Liver (tissue), 3 donors: ENCODE measurements at regions not wholly inside any gene's neighbourhood (a gene's known extent, or its start where the extent isn't known, plus 50 kb on each side); places are given as distances from the start of the nearest gene placed in this dataset.

Source experiments
- ATF3 ChIP-seq: IDR thresholded peaks from 2 replicates; pipeline ENCODE4 v1.6.1; 2016; ENCODE audit warnings: antibody characterized with exemption
- CTCF ChIP-seq: fragments of 150-350 bp; IDR thresholded peaks from 2 replicates; pipeline ENCODE4 v1.5.1; 2017; ENCODE audit warnings: improper control_type of control experiment, low read depth, low read length; ENCODE audit not compliant: missing input control
- GABPA ChIP-seq, 2 donors: IDR thresholded peaks in 1 of 2; conservative IDR thresholded peaks in 1 of 2; 2 replicates each; pipeline ENCODE4 v1.6.1; 2016; ENCODE audit warnings: antibody characterized with exemption in 2 of 2, mild to moderate bottlenecking in 1 of 2, moderate library complexity in 1 of 2
- JUND ChIP-seq, 2 donors: IDR thresholded peaks; 2 replicates each; pipeline ENCODE4 v1.6.1; 2016; ENCODE audit warnings: antibody characterized with exemption in 2 of 2
- MAX ChIP-seq: IDR thresholded peaks from 2 replicates; pipeline ENCODE4 v1.6.1; 2016; ENCODE audit warnings: antibody characterized with exemption
- NR2F2 ChIP-seq: IDR thresholded peaks from 2 replicates; pipeline ENCODE4 v1.6.1; 2016; ENCODE audit warnings: antibody characterized with exemption
- RAD21 ChIP-seq, 2 donors: IDR thresholded peaks; 2 replicates each; pipeline ENCODE4 v1.6.1; 2016; ENCODE audit warnings: antibody characterized with exemption in 2 of 2, mild to moderate bottlenecking in 2 of 2
- REST ChIP-seq: IDR thresholded peaks from 2 replicates; pipeline ENCODE4 v1.6.1; 2016; ENCODE audit warnings: antibody characterized with exemption, mild to moderate bottlenecking
- RXRA ChIP-seq, 2 donors: IDR thresholded peaks; 2 replicates each; pipeline ENCODE4 v1.6.1; 2017 to 2018; ENCODE audit warnings: antibody characterized with exemption in 2 of 2, mild to moderate bottlenecking in 1 of 2
- SP1 ChIP-seq: IDR thresholded peaks from 2 replicates; pipeline ENCODE4 v1.6.1; 2018; ENCODE audit warnings: antibody characterized with exemption, mild to moderate bottlenecking
- TAF1 ChIP-seq: conservative IDR thresholded peaks from 2 replicates; pipeline ENCODE4 v1.6.1; 2016; ENCODE audit warnings: antibody characterized with exemption, mild to moderate bottlenecking
- ZBTB33 ChIP-seq: IDR thresholded peaks from 2 replicates; pipeline ENCODE4 v1.6.1; 2016; ENCODE audit warnings: antibody characterized with exemption
- donor health status: healthy.
- donor health status: healthy.

- no peak for TF ChIP-seq TAF1
- no peak for TF ChIP-seq JUND (IDR thresholded peaks at IDR 0.05)
- no peak for TF ChIP-seq GABPA (IDR thresholded peaks at IDR 0.05 in 1 of 2, conservative IDR thresholded peaks at IDR 0.05 in 1 of 2)
- TF ChIP-seq NR2F2: no peak
- no peak for TF ChIP-seq CTCF
- TF ChIP-seq ZBTB33: no peak
- TF ChIP-seq ATF3: no peak
- TF ChIP-seq REST: no peak
- TF ChIP-seq RXRA (IDR thresholded peaks at IDR 0.05): no peak
- no peak for TF ChIP-seq RAD21 (IDR thresholded peaks at IDR 0.05)
- no peak for TF ChIP-seq MAX
- TF ChIP-seq SP1: no peak
Measured at GRCh38 chr21:29413683-29414082, 115.0 kb downstream of the BACH1 start.
